ENCODE measurements at regions not wholly inside any gene's neighbourhood (a gene's known extent, or its start where the extent isn't known, plus 50 kb on each side); places are given as distances from the start of the nearest gene placed in this dataset.

- no TSS peak for BruUV-seq (replicated peaks)
- Histone ChIP-seq H2AFZ (replicated peaks; ENCODE audit: low read length, poor library complexity) (no peak overlapping the region), H3K56ac (ENCODE audit: extremely low read depth, insufficient read depth, low read length) (no peak overlapping the region), H2BK5ac (ENCODE audit: low read depth, low read length, poor library complexity, severe bottlenecking) (no peak overlapping the region), H3K79me1 (ENCODE audit: low read depth in 1 of 2, low read length in 2 of 2) (no peaks in the 10 kb centered on the region), H3K4me1 (ENCODE audit: control insufficient read depth, insufficient read depth, low read length) (no peaks in the 10 kb centered on the region), H3K14ac (replicated peaks; ENCODE audit: low read depth, low read length) (no peak overlapping the region), H2BK120ac (ENCODE audit: low read depth, low read length) (no peak overlapping the region), H3K23ac (ENCODE audit: low read depth, low read length) (no peak overlapping the region), H2BK15ac (ENCODE audit: low read depth, low read length) (no peak overlapping the region), H4K91ac (ENCODE audit: insufficient read depth, low read depth, low read length) (no peak overlapping the region), H3K27ac (ENCODE audit: insufficient read depth, low read length) (no peak overlapping the region), H4K5ac (ENCODE audit: low read depth, low read length) (no peak overlapping the region), H4K8ac (ENCODE audit: low read depth in 2 of 2, low read length in 2 of 2) (no peak overlapping the region), H3K18ac (ENCODE audit: low read depth, low read length) (no peak overlapping the region), H3K4me3 (ENCODE audit: insufficient read depth, low read depth, low read length) (no peak overlapping the region), H2BK20ac (ENCODE audit: low read depth, low read length) (no peak overlapping the region), H2AK5ac (ENCODE audit: low read depth, low read length) (no peak overlapping the region), H3K36me3 (ENCODE audit: control insufficient read depth, insufficient read depth, low read length) (no peaks in the 10 kb centered on the region), H3K4ac (ENCODE audit: low read depth, low read length) (no peak overlapping the region), H3K9me3 (ENCODE audit: control insufficient read depth, insufficient read depth, low read length) (no peaks in the 10 kb centered on the region), H4K20me1 (ENCODE audit: insufficient read depth, low read length) (no peaks in the 10 kb centered on the region), H3K9me1 (ENCODE audit: insufficient read depth, low read length) (no peaks in the 10 kb centered on the region), H3K9ac (ENCODE audit: low read depth, low read length) (no peak overlapping the region), H2AK9ac (replicated peaks; ENCODE audit: low read depth, low read length, poor library complexity) (no peak overlapping the region), H3K27me3 (ENCODE audit: control insufficient read depth, insufficient read depth, low read length) (no peaks in the 10 kb centered on the region), H3K4me2 (ENCODE audit: low read depth, low read length) (no peak overlapping the region)
- dilution Hi-C loops (cut with HindIII; ENCODE audit: low sequenced_read_pairs, unreplicated experiment) = no loop called here
- no peak for TF ChIP-seq MAFK (IDR thresholded peaks at IDR 0.05; ENCODE audit: low read depth, low read length)
- no peak for TF ChIP-seq RAD21 (IDR thresholded peaks at IDR 0.05; ENCODE audit: low read length)
- TF ChIP-seq SMC3 (IDR thresholded peaks at IDR 0.05; ENCODE audit: low read depth, low read length) = no peak
- no peak for TF ChIP-seq CEBPB (IDR thresholded peaks at IDR 0.05; ENCODE audit: low read depth, low read length)
- no peak for TF ChIP-seq POLR2A (IDR thresholded peaks at IDR 0.05; ENCODE audit: low read depth, low read length)
- no peak for TF ChIP-seq MAZ (IDR thresholded peaks at IDR 0.05; ENCODE audit: borderline replicate concordance, low read depth, low read length)
- no peak for TF ChIP-seq RFX5 (IDR thresholded peaks at IDR 0.05; ENCODE audit: low read depth, low read length)
- TF ChIP-seq CHD1 (IDR thresholded peaks at IDR 0.05; ENCODE audit: low read depth, low read length) = no peak
- no peak for TF ChIP-seq NFE2L2 (IDR thresholded peaks at IDR 0.05; ENCODE audit: low read depth, low read length)
- no peak for TF ChIP-seq FOS (IDR thresholded peaks at IDR 0.05; ENCODE audit: low read depth, low read length)
- no peak for TF ChIP-seq MXI1 (IDR thresholded peaks at IDR 0.05; ENCODE audit: borderline replicate concordance, low read depth, low read length)
- TF ChIP-seq CTCF (conservative IDR thresholded peaks at IDR 0.05; ENCODE audit: low read depth, low read length) = no peak
- no peak for TF ChIP-seq BHLHE40 (IDR thresholded peaks at IDR 0.05; ENCODE audit: low read depth, low read length)
- TF ChIP-seq USF2 (IDR thresholded peaks at IDR 0.05; ENCODE audit: low read depth, low read length) = no peak
- no peak for TF ChIP-seq RCOR1 (IDR thresholded peaks at IDR 0.05; ENCODE audit: insufficient replicate concordance, low read length)
- TF ChIP-seq, protein P1, sequence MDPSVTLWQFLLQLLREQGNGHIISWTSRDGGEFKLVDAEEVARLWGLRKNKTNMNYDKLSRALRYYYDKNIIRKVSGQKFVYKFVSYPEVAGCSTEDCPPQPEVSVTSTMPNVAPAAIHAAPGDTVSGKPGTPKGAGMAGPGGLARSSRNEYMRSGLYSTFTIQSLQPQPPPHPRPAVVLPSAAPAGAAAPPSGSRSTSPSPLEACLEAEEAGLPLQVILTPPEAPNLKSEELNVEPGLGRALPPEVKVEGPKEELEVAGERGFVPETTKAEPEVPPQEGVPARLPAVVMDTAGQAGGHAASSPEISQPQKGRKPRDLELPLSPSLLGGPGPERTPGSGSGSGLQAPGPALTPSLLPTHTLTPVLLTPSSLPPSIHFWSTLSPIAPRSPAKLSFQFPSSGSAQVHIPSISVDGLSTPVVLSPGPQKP (IDR thresholded peaks at IDR 0.05; ENCODE audit: borderline replicate concordance, low read depth, low read length) = no peak
- ChIA-PET CTCF (no interaction called here), POLR2A (ENCODE audit: unreplicated experiment) (no interaction called here)
- ATAC-seq (ENCODE audit: low read depth) (no peak), DNase-seq (peak; percentile 4)
- in situ Hi-C loops (cut with MboI; ENCODE audit: low sequenced_read_pairs) = no loop called here
- no CpG with 5 or more reads among the region's 2 CpGs for WGBS, 2 experiments (ENCODE audit: extremely low coverage in 2 of 2, insufficient read length in 1 of 2)
- intact Hi-C loops (cut with micrococcal nuclease) = no loop called here
These were observed 109.0 kb upstream of the ETV3 start for GRCh38 chr1:157247005-157247763.
